D721Med (cell line): ENCODE measurements at regions not wholly inside any gene's neighbourhood (a gene's known extent, or its start where the extent isn't known, plus 50 kb on each side); places are given as distances from the start of the nearest gene placed in this dataset.

Experiments
- DNase-seq: peaks from one replicate; pipeline ENCODE4 v3.0.0; 2011; ENCODE audit warnings: low spot score; ENCODE audit not compliant: insufficient read length
- FAIRE-seq: peaks from 2 replicates; lab custom pipeline; 2011; peaks lifted over from hg19 to GRCh38; lab: Jason Lieb, UNC
- CTCF ChIP-seq: IDR thresholded peaks from 2 replicates; pipeline ENCODE4 v1.5.1; 2012; ENCODE audit warnings: mild to moderate bottlenecking, control low read depth; ENCODE audit not compliant: insufficient read depth; ENCODE audit errors: missing control alignments

- FAIRE-seq (no peak), DNase-seq (no peak)
- TF ChIP-seq CTCF, result no peak
These were observed 1222.9 kb downstream of the ZPLD1 start for GRCh38 chr3:103657756-103658155.

GRCh38 chr3:103660810-103661209 is 1226.0 kb downstream of the ZPLD1 start:
- DNase-seq, result no peak
- TF ChIP-seq CTCF, result no peak
- FAIRE-seq, result no peak

GRCh38 chr3:103662591-103662990 is 1227.8 kb downstream of the ZPLD1 start:
- DNase-seq, result no peak
- no peak for TF ChIP-seq CTCF
- no peak for FAIRE-seq

- TF ChIP-seq CTCF, result no peak
- FAIRE-seq, result no peak
- DNase-seq, result no peak
These were observed 1237.5 kb downstream of the ZPLD1 start for GRCh38 chr3:103672346-103672745.

GRCh38 chr3:103684904-103685303 is 1250.1 kb downstream of the ZPLD1 start:
- DNase-seq, result no peak

GRCh38 chr3:103685939-103686338 is 1251.1 kb downstream of the ZPLD1 start:
- DNase-seq (no peak), FAIRE-seq (no peak)
- no peak for TF ChIP-seq CTCF

More at GRCh38 chr3:103684904-103685303, 1250.1 kb downstream of the ZPLD1 start:
- no peak for TF ChIP-seq CTCF
- no peak for FAIRE-seq

- TF ChIP-seq CTCF, result no peak
- DNase-seq (no peak), FAIRE-seq (no peak)
These were observed 1255.7 kb downstream of the ZPLD1 start for GRCh38 chr3:103690536-103690935.
